Kidney (tissue), 13 donors: ENCODE measurements at regions not wholly inside any gene's neighbourhood (a gene's known extent, or its start where the extent isn't known, plus 50 kb on each side); places are given as distances from the start of the nearest gene placed in this dataset.

Source experiments
- DNase-seq, 5 donors: peaks; one replicate each; pipeline ENCODE4 v3.0.0-alpha.2; 2013 to 2020
- FAIRE-seq: peaks from 2 replicates; lab custom pipeline; 2012; peaks lifted over from hg19 to GRCh38; lab: Jason Lieb, UNC
- H3K27ac ChIP-seq, 2 donors: one replicate each; pipeline ENCODE4 v1.7.0; 2013; ENCODE audit warnings: low read depth in 2 of 2, low read length in 2 of 2, inconsistent platforms in 1 of 2
- H3K27me3 ChIP-seq: one replicate; pipeline ENCODE4 v1.7.1; 2013; ENCODE audit warnings: low read length, inconsistent platforms; ENCODE audit not compliant: control insufficient read depth, insufficient read depth
- H3K36me3 ChIP-seq, 3 donors: one replicate each; pipeline versions ENCODE4 v1.7.0 to v1.7.1; 2013; ENCODE audit warnings: low read length in 3 of 3, control low read depth in 1 of 3, inconsistent platforms in 1 of 3; ENCODE audit not compliant: insufficient read depth in 3 of 3, control insufficient read depth in 2 of 3
- H3K4me1 ChIP-seq, 3 donors: one replicate each; pipeline versions ENCODE4 v1.7.0 to v1.7.1; 2013; ENCODE audit warnings: low read length in 3 of 3, inconsistent platforms in 1 of 3, low read depth in 1 of 3; ENCODE audit not compliant: control insufficient read depth in 2 of 3, insufficient read depth in 2 of 3
- H3K4me3 ChIP-seq, 3 donors: one replicate each; pipeline versions ENCODE4 v1.7.0 to v1.8.1; 2013; ENCODE audit warnings: low read length in 3 of 3, control low read depth in 1 of 3, inconsistent platforms in 1 of 3
- H3K9ac ChIP-seq, 3 donors: one replicate each; pipeline versions ENCODE4 v1.7.0 to v1.7.1; 2013; ENCODE audit warnings: low read length in 3 of 3, control low read depth in 1 of 3, inconsistent platforms in 1 of 3
- H3K9me3 ChIP-seq, 3 donors: one replicate each; pipeline versions ENCODE4 v1.7.0 to v1.7.1; 2013; ENCODE audit warnings: low read length in 3 of 3, control low read depth in 1 of 3, inconsistent platforms in 1 of 3; ENCODE audit not compliant: control insufficient read depth in 2 of 3, insufficient read depth in 1 of 3
- CTCF ChIP-seq: IDR thresholded peaks from 3 replicates; pipeline ENCODE4 v1.5.1; 2012; ENCODE audit warnings: mild to moderate bottlenecking, moderate library complexity, borderline replicate concordance; ENCODE audit not compliant: insufficient read depth; ENCODE audit errors: extremely low read depth
- intact Hi-C: fragments of 100-400 bp; cut with DNase I; formaldehyde crosslinking; loops from one replicate; pipeline ENCODE4 v1.11.1; 2022
- donor health status: control.
- donor health status: control.
- donor health status: control.
- donor health status: control.
- donor health status: control.
- donor health status: DM: yes; HTN: yes; CAD: no.
- donor health status: Normal renal cell carcinoma (clear cell type).

- DNase-seq (no peak), FAIRE-seq (no peak)
- no peak for TF ChIP-seq CTCF
- H3K9ac ChIP-seq: no peak overlapping the region
- H3K27ac ChIP-seq: no peak overlapping the region
- H3K4me3 ChIP-seq: no peak overlapping the region
- intact Hi-C loops: no loop called here
- H3K36me3 ChIP-seq: no peaks in the 10 kb centered on the region
- H3K4me1 ChIP-seq: peaks cover 0 to 2% (median 0%) of the 10 kb centered on the region in 3 donors
- H3K9me3 ChIP-seq: no peaks in the 10 kb centered on the region
- H3K27me3 ChIP-seq: no peaks in the 10 kb centered on the region
Observed at GRCh38 chr13:30848332-30849027, 57.6 kb upstream of the MEDAG start.

DNA sequence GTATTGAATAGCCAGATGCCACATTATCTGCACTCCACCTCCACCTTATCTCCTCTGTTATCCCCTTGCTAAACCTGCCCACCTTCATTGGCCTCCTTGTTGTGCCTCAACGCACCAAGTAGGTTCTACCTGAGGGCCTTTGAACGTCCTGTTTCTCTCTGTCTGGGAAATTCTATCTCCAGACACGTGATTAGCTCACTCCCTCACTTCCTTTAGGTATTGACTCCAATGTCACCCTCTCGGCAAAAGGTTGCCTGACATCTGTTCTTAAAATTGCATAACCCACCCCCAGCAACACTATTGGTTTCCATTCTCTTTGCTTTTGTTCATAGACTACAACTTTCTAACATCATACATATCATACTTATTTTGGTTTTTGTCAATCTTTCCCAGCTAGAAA is 56.5 kb upstream of the MEDAG start:
- FAIRE-seq: no peak
- no peak overlapping the region for H3K4me3 ChIP-seq
- intact Hi-C loops: no loop called here

DNA sequence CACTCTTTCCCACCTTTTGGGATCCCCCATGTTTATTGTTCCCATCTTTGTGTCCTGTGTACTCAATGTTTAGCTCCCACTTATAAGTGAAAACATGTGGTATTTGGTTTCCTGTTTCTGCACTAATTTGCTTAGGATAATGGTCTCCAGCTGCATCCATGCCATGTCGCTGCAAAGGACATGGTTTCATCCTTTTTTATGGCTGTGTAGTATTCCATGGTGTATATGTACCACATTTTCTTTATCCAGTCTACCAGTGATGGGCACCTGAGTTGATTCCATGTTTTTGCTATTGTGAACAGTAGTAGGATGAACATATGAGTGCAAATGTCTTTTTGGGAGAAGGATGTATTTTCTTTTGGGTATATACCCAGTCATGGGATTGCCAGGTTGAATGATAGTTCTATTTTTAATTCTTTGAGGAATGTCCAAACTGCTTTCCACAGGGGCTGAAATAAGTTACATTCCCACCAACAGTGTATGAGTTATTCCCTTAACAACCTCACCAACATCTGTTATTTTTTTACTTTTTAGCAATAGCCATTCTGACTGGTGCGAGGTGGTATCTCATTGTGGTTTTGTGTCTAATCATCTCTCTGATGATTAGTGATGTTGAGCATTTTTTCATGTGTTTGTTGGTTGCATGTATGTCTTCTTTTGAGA is 55.7 kb upstream of the MEDAG start:
- Histone ChIP-seq H3K36me3 (no peaks in the 10 kb centered on the region), H3K27ac (no peak overlapping the region), H3K27me3 (no peaks in the 10 kb centered on the region), H3K4me1 (peaks cover 0 to 2% (median 0%) of the 10 kb centered on the region in 3 donors), H3K4me3 (no peak overlapping the region), H3K9ac (no peak overlapping the region), H3K9me3 (no peaks in the 10 kb centered on the region)
- FAIRE-seq: no peak
- no peak for DNase-seq
- intact Hi-C loops: no loop called here
- no peak for TF ChIP-seq CTCF

More for the DNA sequence above, 56.5 kb upstream of the MEDAG start:
- no peak for TF ChIP-seq CTCF
- Histone ChIP-seq H3K4me1 (peaks cover 0 to 2% (median 0%) of the 10 kb centered on the region in 3 donors), H3K36me3 (no peaks in the 10 kb centered on the region), H3K9ac (no peak overlapping the region), H3K27ac (no peak overlapping the region), H3K9me3 (no peaks in the 10 kb centered on the region), H3K27me3 (no peaks in the 10 kb centered on the region)
- no peak for DNase-seq
